HFFc6 (cell line): ENCODE measurements at regions not wholly inside any gene's neighbourhood (a gene's known extent, or its start where the extent isn't known, plus 50 kb on each side); places are given as distances from the start of the nearest gene placed in this dataset.

Experiments used
- DNase-seq: peaks from one replicate; pipeline ENCODE4 v3.0.0-alpha.2; 2018
- H3K27ac Mint-ChIP-seq: 2 replicates; pipeline ENCODE4 v1.8.0; 2020; ENCODE audit warnings: mild to moderate bottlenecking, mixed read lengths
- H3K27me3 Mint-ChIP-seq: 2 replicates; pipeline ENCODE4 v1.8.0; 2021; ENCODE audit warnings: mild to moderate bottlenecking, moderate library complexity, mixed read lengths; ENCODE audit not compliant: insufficient read depth
- H3K36me3 Mint-ChIP-seq: 2 replicates; pipeline ENCODE4 v1.8.0; 2021; ENCODE audit warnings: low read depth, mixed read lengths
- H3K4me1 Mint-ChIP-seq: 2 replicates; pipeline ENCODE4 v1.8.0; 2020; ENCODE audit warnings: low read depth, mixed read lengths
- H3K4me3 Mint-ChIP-seq: 2 replicates; pipeline ENCODE4 v1.8.0; 2020; ENCODE audit warnings: mild to moderate bottlenecking, moderate library complexity, mixed read lengths
- H3K9me3 Mint-ChIP-seq: 2 replicates; pipeline ENCODE4 v1.8.0; 2020; ENCODE audit warnings: mild to moderate bottlenecking, mixed read lengths
- TF ChIP-seq, protein P1 (sequence below): fragments of 200-600 bp; sonication (generic); IDR thresholded peaks from 2 replicates; pipeline ENCODE4 v1.5.0; 2021; ENCODE audit warnings: antibody characterized with exemption, mild to moderate bottlenecking

DNA sequence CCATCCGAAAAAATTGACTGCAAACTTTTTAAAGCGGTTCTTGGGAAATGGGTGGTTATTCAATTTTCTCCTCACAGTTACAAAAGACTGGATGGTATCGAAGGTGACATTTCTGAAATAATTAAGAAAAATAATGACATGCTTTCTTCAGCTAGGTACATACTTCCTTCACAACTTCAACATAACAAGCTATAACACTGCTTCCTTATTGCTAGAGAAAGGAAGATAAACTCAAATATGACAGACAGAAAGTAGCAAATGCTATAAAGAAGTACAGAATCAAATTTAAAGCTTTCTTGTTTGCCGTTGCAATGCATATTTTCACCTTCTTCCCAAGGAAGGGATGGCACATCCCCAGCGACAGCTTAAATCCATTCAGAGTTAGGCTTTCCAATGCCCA is 93.5 kb upstream of the EFNA5 start:
- no peak overlapping the region for H3K4me3 Mint-ChIP-seq
- H3K36me3 Mint-ChIP-seq, result no peaks in the 10 kb centered on the region
- no peak overlapping the region for H3K27ac Mint-ChIP-seq
- H3K4me1 Mint-ChIP-seq, result no peaks in the 10 kb centered on the region
- no peak for DNase-seq
- peaks cover 1% of the 10 kb centered on the region for H3K27me3 Mint-ChIP-seq
- peaks cover 25% of the 10 kb centered on the region for H3K9me3 Mint-ChIP-seq
- TF ChIP-seq, protein P1, sequence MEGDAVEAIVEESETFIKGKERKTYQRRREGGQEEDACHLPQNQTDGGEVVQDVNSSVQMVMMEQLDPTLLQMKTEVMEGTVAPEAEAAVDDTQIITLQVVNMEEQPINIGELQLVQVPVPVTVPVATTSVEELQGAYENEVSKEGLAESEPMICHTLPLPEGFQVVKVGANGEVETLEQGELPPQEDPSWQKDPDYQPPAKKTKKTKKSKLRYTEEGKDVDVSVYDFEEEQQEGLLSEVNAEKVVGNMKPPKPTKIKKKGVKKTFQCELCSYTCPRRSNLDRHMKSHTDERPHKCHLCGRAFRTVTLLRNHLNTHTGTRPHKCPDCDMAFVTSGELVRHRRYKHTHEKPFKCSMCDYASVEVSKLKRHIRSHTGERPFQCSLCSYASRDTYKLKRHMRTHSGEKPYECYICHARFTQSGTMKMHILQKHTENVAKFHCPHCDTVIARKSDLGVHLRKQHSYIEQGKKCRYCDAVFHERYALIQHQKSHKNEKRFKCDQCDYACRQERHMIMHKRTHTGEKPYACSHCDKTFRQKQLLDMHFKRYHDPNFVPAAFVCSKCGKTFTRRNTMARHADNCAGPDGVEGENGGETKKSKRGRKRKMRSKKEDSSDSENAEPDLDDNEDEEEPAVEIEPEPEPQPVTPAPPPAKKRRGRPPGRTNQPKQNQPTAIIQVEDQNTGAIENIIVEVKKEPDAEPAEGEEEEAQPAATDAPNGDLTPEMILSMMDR, result no peak

- Mint-ChIP-seq H3K4me1 (no peaks in the 10 kb centered on the region), H3K27ac (no peak overlapping the region), H3K4me3 (no peak overlapping the region), H3K36me3 (no peaks in the 10 kb centered on the region), H3K27me3 (no peaks in the 10 kb centered on the region), H3K9me3 (peaks cover 28% of the 10 kb centered on the region)
- TF ChIP-seq, protein P1, result no peak
- DNase-seq, result no peak
Measured at GRCh38 chr5:107753427-107753826, 82.7 kb upstream of the EFNA5 start.

DNA sequence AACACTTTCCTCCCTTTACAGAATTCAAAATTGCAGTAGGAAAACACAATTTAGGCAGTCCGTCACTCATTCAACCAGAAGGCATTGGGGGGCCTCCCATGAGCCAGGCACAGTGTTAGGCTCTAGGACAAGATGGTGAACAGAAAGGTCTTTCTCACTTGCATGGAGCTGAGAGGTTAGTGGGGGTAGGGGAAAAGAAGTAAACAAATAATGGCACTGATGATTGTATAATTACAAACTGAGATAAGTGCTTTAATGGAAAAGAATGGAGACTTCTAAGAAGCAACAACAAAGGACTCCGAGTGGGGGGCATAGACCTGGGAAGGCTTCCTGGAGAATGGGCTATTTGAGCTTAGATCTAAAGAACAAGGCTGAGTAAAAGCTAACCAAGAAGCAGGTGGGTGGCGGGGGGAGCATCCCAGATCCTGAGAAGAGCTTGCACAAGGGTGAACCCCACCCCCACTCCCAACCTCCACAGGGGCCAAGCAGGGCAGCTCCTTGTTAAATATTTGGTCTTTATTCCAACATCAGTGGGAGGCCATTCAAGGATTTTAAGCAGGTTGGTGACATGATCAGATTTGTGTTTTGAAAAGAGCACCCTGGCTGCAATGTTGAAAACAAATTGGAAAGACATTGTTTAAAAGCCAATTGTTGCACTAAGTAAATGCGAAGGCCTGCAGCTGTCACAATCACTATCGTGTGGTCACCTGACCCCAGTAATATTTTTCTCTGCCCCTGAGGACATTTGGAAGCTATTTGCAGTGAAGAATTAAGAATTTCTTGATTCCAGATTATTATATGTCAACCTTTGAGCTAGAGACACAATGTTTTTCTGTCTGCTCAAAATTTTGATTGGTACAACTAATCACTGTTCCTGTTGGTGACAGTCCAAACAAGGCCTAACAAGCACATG is 73.9 kb upstream of the EFNA5 start:
- no peaks in the 10 kb centered on the region for H3K36me3 Mint-ChIP-seq
- TF ChIP-seq, protein P1, result no peak
- H3K27me3 Mint-ChIP-seq, result no peaks in the 10 kb centered on the region
- H3K9me3 Mint-ChIP-seq, result peaks cover 46% of the 10 kb centered on the region
- DNase-seq, result no peak
- H3K27ac Mint-ChIP-seq, result no peak overlapping the region
- no peaks in the 10 kb centered on the region for H3K4me1 Mint-ChIP-seq
- H3K4me3 Mint-ChIP-seq, result no peak overlapping the region

DNA sequence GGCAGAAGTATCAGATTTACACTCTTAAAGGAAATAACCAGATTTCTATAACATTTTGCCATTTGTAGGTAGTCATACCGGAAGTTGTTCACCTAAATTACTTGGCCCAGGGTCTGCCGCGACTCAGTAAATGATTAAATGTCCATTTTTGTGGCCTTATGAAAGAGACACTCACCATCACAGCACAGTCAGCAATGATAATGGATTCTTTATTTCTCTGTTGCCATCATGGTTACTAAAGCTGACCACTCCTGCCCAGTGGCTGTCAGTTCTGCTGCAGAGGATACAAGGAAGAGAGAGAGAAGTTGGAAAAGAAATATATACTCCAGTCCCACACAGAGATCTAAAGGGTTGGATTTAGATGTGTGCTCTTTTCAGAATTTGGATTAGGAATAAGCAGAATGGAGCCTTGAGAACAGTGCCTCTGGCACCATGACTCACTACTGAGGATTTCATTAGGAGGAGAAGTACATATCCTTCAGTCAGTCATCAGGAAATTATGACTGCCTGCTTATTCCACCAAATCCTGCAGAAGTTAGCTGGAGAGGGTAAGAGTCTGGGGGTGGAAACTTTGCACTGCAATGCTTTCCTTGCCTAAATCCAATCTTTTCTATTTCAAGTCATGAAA is 72.8 kb upstream of the EFNA5 start:
- Mint-ChIP-seq H3K9me3 (peaks cover 50% of the 10 kb centered on the region), H3K36me3 (no peaks in the 10 kb centered on the region), H3K27ac (no peak overlapping the region), H3K4me1 (no peaks in the 10 kb centered on the region), H3K27me3 (no peaks in the 10 kb centered on the region), H3K4me3 (no peak overlapping the region)
- DNase-seq, result peak; percentile 6
- TF ChIP-seq, protein P1, result no peak

DNA sequence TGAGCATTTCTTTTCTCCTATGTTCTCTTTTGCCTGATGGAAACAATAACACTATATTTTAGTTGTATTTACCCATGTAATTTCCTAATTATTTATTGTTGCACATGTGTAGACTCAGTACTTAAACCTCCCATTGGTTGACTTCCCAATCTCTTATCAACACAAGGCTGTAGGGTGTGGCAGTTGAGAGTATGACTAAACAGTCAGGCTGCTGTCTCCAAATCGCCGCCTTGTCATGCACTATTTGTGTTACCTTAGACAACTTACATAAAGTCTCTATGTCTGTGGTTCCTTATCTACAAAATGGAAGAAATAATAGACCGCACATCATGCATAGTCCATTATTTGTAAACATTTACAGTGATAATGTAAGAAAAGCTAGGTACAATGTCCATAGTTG is 68.9 kb upstream of the EFNA5 start:
- DNase-seq, result no peak
- Mint-ChIP-seq H3K9me3 (peaks cover 23% of the 10 kb centered on the region), H3K36me3 (no peaks in the 10 kb centered on the region), H3K27me3 (no peaks in the 10 kb centered on the region), H3K27ac (no peak overlapping the region), H3K4me1 (no peaks in the 10 kb centered on the region), H3K4me3 (no peak overlapping the region)
- TF ChIP-seq, protein P1, result no peak
